OCI-LY7 (cell line): ENCODE measurements at regions not wholly inside any gene's neighbourhood (a gene's known extent, or its start where the extent isn't known, plus 50 kb on each side); places are given as distances from the start of the nearest gene placed in this dataset.

Experiments used
- EZH2phosphoT487 ChIP-seq: fragments of 200-600 bp; sonication (generic); IDR thresholded peaks from 2 replicates; pipeline ENCODE4 v1.6.1; 2018; ENCODE audit warnings: low read depth, borderline replicate concordance, mild to moderate bottlenecking, mixed run types, antibody characterized with exemption, low read length, moderate library complexity, mixed read lengths
- TF ChIP-seq, protein P1 (sequence below): fragments of 200-600 bp; sonication (generic); conservative IDR thresholded peaks from 2 replicates; pipeline ENCODE4 v1.5.1; 2014; ENCODE audit warnings: mild to moderate bottlenecking, antibody characterized with exemption, low read length, moderate library complexity, mixed read lengths

DNA sequence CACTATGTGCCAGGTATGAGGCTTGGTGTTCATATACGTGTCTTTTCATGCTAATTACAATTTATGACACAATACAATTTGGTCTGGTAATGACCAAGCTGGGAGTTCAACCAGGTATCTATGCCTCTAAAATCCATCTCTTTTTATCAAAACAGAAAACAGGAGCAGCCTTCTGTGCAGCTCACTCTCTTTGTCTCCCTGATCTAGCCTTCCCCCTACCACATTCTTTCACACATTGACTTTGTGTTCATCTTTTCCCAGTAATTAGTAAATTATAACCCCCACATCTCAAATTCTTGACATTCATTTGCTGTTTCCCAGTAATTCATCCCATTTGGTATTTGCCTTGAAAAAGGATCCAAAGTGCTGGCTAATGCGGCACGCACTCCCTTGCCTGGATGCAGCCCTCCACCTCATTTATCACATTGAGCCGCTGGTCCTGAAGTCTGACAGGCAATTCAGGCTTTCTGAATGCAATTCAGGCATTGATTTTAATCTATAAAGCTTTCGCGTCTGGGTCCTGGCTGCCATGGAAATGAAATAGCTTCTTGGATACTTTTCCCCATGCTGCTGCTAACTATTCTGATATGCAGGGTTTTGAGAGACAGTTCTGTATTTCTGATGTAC, 112.5 kb upstream of the ANKRD1 start:
- TF ChIP-seq, protein P1, sequence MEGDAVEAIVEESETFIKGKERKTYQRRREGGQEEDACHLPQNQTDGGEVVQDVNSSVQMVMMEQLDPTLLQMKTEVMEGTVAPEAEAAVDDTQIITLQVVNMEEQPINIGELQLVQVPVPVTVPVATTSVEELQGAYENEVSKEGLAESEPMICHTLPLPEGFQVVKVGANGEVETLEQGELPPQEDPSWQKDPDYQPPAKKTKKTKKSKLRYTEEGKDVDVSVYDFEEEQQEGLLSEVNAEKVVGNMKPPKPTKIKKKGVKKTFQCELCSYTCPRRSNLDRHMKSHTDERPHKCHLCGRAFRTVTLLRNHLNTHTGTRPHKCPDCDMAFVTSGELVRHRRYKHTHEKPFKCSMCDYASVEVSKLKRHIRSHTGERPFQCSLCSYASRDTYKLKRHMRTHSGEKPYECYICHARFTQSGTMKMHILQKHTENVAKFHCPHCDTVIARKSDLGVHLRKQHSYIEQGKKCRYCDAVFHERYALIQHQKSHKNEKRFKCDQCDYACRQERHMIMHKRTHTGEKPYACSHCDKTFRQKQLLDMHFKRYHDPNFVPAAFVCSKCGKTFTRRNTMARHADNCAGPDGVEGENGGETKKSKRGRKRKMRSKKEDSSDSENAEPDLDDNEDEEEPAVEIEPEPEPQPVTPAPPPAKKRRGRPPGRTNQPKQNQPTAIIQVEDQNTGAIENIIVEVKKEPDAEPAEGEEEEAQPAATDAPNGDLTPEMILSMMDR: no peak
- no peak for TF ChIP-seq EZH2phosphoT487
